Gastroesophageal sphincter (tissue), 4 donors: ENCODE measurements at regions not wholly inside any gene's neighbourhood (a gene's known extent, or its start where the extent isn't known, plus 50 kb on each side); places are given as distances from the start of the nearest gene placed in this dataset.

ENCODE experiments used
- ATAC-seq: fragments of 150-250 bp; one replicate; pipeline ENCODE4 v1.9.1; 2016; ENCODE audit warnings: mild to moderate bottlenecking, moderate library complexity
- H3K27ac ChIP-seq, 4 donors: fragments of 200-600 bp; sonication (generic) in 3 of 4; 1 replicate in 3 of 4; 2 replicates in 1 of 4; pipeline ENCODE4 v1.5.1; 2016 to 2019
- H3K27me3 ChIP-seq: fragments of 200-600 bp; sonication (generic); one replicate; pipeline ENCODE4 v1.5.1; 2019
- H3K36me3 ChIP-seq, 2 donors: fragments of 200-600 bp; sonication (generic); one replicate each; pipeline ENCODE4 v1.5.1; 2019; ENCODE audit warnings: control low read depth in 1 of 2
- H3K4me1 ChIP-seq, 3 donors: fragments of 200-600 bp; sonication (generic); 1 replicate in 2 of 3; 2 replicates in 1 of 3; pipeline ENCODE4 v1.5.1; 2016 to 2019; ENCODE audit warnings: control low read depth in 2 of 3
- H3K4me3 ChIP-seq, 2 donors: fragments of 200-600 bp; sonication (generic); one replicate each; pipeline ENCODE4 v1.5.1; 2019; ENCODE audit warnings: mild to moderate bottlenecking in 1 of 2, moderate library complexity in 1 of 2
- H3K9me3 ChIP-seq, 3 donors: fragments of 200-600 bp; sonication (generic); one replicate each; pipeline ENCODE4 v1.5.1; 2017 to 2019; ENCODE audit warnings: control low read depth in 2 of 3
- CTCF ChIP-seq, 4 experiments: fragments of 200-600 bp in 2 of 4; fragments of 450-650 bp in 2 of 4; sonication (generic) in 1 of 4; IDR thresholded peaks; one replicate each; pipeline ENCODE4 v1.5.1; 2017 to 2019; ENCODE audit warnings: antibody characterized with exemption in 4 of 4, mild to moderate bottlenecking in 2 of 4, moderate library complexity in 2 of 4
- EP300 ChIP-seq: sonication (generic); formaldehyde crosslinking; IDR thresholded peaks from one replicate; pipeline ENCODE4 v1.6.1; 2017; ENCODE audit warnings: antibody characterized with exemption, mild to moderate bottlenecking
- POLR2A ChIP-seq, 2 donors: fragments of 450-650 bp; IDR thresholded peaks; one replicate each; pipeline ENCODE4 v1.6.1; 2017; ENCODE audit warnings: antibody characterized with exemption in 2 of 2, mild to moderate bottlenecking in 2 of 2, moderate library complexity in 1 of 2
- POLR2AphosphoS5 ChIP-seq: sonication (generic); formaldehyde crosslinking; IDR thresholded peaks from one replicate; pipeline ENCODE4 v1.6.1; 2017; ENCODE audit warnings: antibody characterized with exemption
- WGBS, 2 donors: methylation state at CpG; one replicate each; pipeline ENCODE4 v1.1.5; 2018; ENCODE audit warnings: low coverage in 1 of 2; 5-methylcytosine and 5-hydroxymethylcytosine counted together

- Histone ChIP-seq H3K27ac (no peak overlapping the region), H3K4me1 (no peaks in the 10 kb centered on the region), H3K36me3 (no peaks in the 10 kb centered on the region), H3K4me3 (no peak overlapping the region), H3K27me3 (no peaks in the 10 kb centered on the region), H3K9me3 (no peaks in the 10 kb centered on the region)
- 10 to 13% methylated on average over 3 of the region's 3 CpGs for WGBS, 2 donors
- no peak for ATAC-seq
- TF ChIP-seq CTCF (IDR thresholded peaks at IDR 0.05), result no peak
- no peak for TF ChIP-seq POLR2AphosphoS5
- TF ChIP-seq EP300, result no peak
- no peak for TF ChIP-seq POLR2A (IDR thresholded peaks at IDR 0.05)
These were observed 268.9 kb downstream of the SUDS3 start for GRCh38 chr12:118645219-118645618.

- no peaks in the 10 kb centered on the region for H3K27me3 ChIP-seq
- H3K36me3 ChIP-seq, result no peaks in the 10 kb centered on the region
- H3K9me3 ChIP-seq, result no peaks in the 10 kb centered on the region
- no peak for ATAC-seq
- no peaks in the 10 kb centered on the region for H3K4me1 ChIP-seq
- TF ChIP-seq CTCF (IDR thresholded peaks at IDR 0.05) (no peak), EP300 (no peak), POLR2AphosphoS5 (no peak), POLR2A (IDR thresholded peaks at IDR 0.05) (no peak)
- 78 to 81% methylated on average over 9 to 18 of the region's 19 CpGs for WGBS, 2 donors
- H3K4me3 ChIP-seq, result no peak overlapping the region
- H3K27ac ChIP-seq, result no peak overlapping the region
These were observed 273.6 kb downstream of the SUDS3 start for GRCh38 chr12:118649765-118650585.

GRCh38 chr12:118650586-118650960 lies 274.2 kb downstream of the SUDS3 start:
- Histone ChIP-seq H3K9me3 (no peaks in the 10 kb centered on the region), H3K27me3 (no peaks in the 10 kb centered on the region), H3K36me3 (no peaks in the 10 kb centered on the region), H3K27ac (no peak overlapping the region), H3K4me1 (no peaks in the 10 kb centered on the region), H3K4me3 (no peak overlapping the region)
- no peak for ATAC-seq
- 94 to 96% methylated on average over 5 of the region's 7 CpGs for WGBS, 2 donors
- no peak for TF ChIP-seq EP300
- no peak for TF ChIP-seq POLR2A (IDR thresholded peaks at IDR 0.05)
- TF ChIP-seq POLR2AphosphoS5, result no peak
- TF ChIP-seq CTCF (IDR thresholded peaks at IDR 0.05), result no peak

GRCh38 chr12:118651487-118651886 lies 275.1 kb downstream of the SUDS3 start:
- ATAC-seq, result no peak
- Histone ChIP-seq H3K9me3 (no peaks in the 10 kb centered on the region), H3K4me3 (no peak overlapping the region), H3K4me1 (no peaks in the 10 kb centered on the region), H3K27ac (no peak overlapping the region), H3K27me3 (no peaks in the 10 kb centered on the region), H3K36me3 (no peaks in the 10 kb centered on the region)
- 33 to 44% methylated on average over 1 to 2 of the region's 2 CpGs for WGBS, 2 donors
- no peak for TF ChIP-seq CTCF (IDR thresholded peaks at IDR 0.05)
- TF ChIP-seq POLR2AphosphoS5, result no peak
- TF ChIP-seq EP300, result no peak
- no peak for TF ChIP-seq POLR2A (IDR thresholded peaks at IDR 0.05)

GRCh38 chr12:118655588-118655987 lies 279.2 kb downstream of the SUDS3 start:
- H3K27ac ChIP-seq, result no peak overlapping the region
- H3K36me3 ChIP-seq, result no peaks in the 10 kb centered on the region
- no peaks in the 10 kb centered on the region for H3K9me3 ChIP-seq
- 38 to 67% methylated on average over 1 of the region's 1 CpG for WGBS, 2 donors
- H3K4me3 ChIP-seq, result no peak overlapping the region
- no peaks in the 10 kb centered on the region for H3K4me1 ChIP-seq
- ATAC-seq, result no peak
- H3K27me3 ChIP-seq, result no peaks in the 10 kb centered on the region
- TF ChIP-seq CTCF (IDR thresholded peaks at IDR 0.05), result no peak
- no peak for TF ChIP-seq POLR2A (IDR thresholded peaks at IDR 0.05)
- TF ChIP-seq EP300, result no peak
- TF ChIP-seq POLR2AphosphoS5, result no peak
